DOHH2 (cell line): ENCODE measurements at regions not wholly inside any gene's neighbourhood (a gene's known extent, or its start where the extent isn't known, plus 50 kb on each side); places are given as distances from the start of the nearest gene placed in this dataset.

ENCODE experiments used
- H3F3A ChIP-seq: fragments of 200-600 bp; sonication (generic), shearing (Covaris generic); 2 replicates; pipeline ENCODE4 v1.6.0; 2016; ENCODE audit warnings: antibody characterized with exemption, mild to moderate bottlenecking; ENCODE audit not compliant: control insufficient read depth, insufficient read depth
- H3K27ac ChIP-seq: fragments of 200-600 bp; sonication (generic); 2 replicates; pipeline ENCODE4 v1.5.1; 2014; ENCODE audit warnings: low read depth, mild to moderate bottlenecking, low read length, moderate library complexity
- H3K27me3 ChIP-seq: fragments of 200-600 bp; sonication (generic); 2 replicates; pipeline ENCODE4 v1.6.1; 2014; ENCODE audit warnings: mild to moderate bottlenecking, low read length, mixed read lengths; ENCODE audit not compliant: control insufficient read depth
- H3K36me3 ChIP-seq: fragments of 200-600 bp; sonication (generic); 2 replicates; pipeline ENCODE4 v1.6.1; 2014; ENCODE audit warnings: mild to moderate bottlenecking, low read length, moderate library complexity, mixed read lengths; ENCODE audit not compliant: control insufficient read depth
- H3K4me1 ChIP-seq: fragments of 200-600 bp; sonication (generic); 2 replicates; pipeline ENCODE4 v1.6.1; 2014; ENCODE audit warnings: mild to moderate bottlenecking, low read length, mixed read lengths; ENCODE audit not compliant: control insufficient read depth
- H3K4me2 ChIP-seq: fragments of 200-600 bp; sonication (generic); 2 replicates; pipeline ENCODE4 v1.6.0; 2014; ENCODE audit warnings: mild to moderate bottlenecking, low read length, moderate library complexity
- H3K4me3 ChIP-seq: fragments of 200-600 bp; sonication (generic); 2 replicates; pipeline ENCODE4 v1.5.1; 2014; ENCODE audit warnings: mild to moderate bottlenecking, low read length, mixed read lengths
- H3K79me2 ChIP-seq: fragments of 200-600 bp; sonication (generic); 2 replicates; pipeline ENCODE4 v1.6.1; 2014; ENCODE audit warnings: mild to moderate bottlenecking, low read length, mixed read lengths; ENCODE audit not compliant: control insufficient read depth
- H3K9me2 ChIP-seq: fragments of 200-600 bp; sonication (generic); replicated peaks from 2 replicates; pipeline ENCODE4 v1.6.1; 2014; ENCODE audit warnings: mild to moderate bottlenecking, low read length, mixed read lengths; ENCODE audit not compliant: control insufficient read depth
- H3K9me3 ChIP-seq: fragments of 200-600 bp; sonication (generic); 2 replicates; pipeline ENCODE4 v1.6.1; 2014; ENCODE audit warnings: antibody characterized with exemption, low read length, mixed read lengths; ENCODE audit not compliant: control insufficient read depth, insufficient read depth
- H4K20me1 ChIP-seq: fragments of 200-600 bp; sonication (generic); 2 replicates; pipeline ENCODE4 v1.6.0; 2014; ENCODE audit warnings: low read depth, mild to moderate bottlenecking, antibody characterized with exemption, low read length, moderate library complexity; ENCODE audit not compliant: control insufficient read depth, insufficient read depth
- EZH2phosphoT487 ChIP-seq: fragments of 200-600 bp; sonication (generic); IDR thresholded peaks from 2 replicates; pipeline ENCODE4 v1.6.1; 2017; ENCODE audit warnings: borderline replicate concordance, mild to moderate bottlenecking, antibody characterized with exemption, low read length, moderate library complexity, mixed read lengths
- TF ChIP-seq, protein P1 (sequence below): fragments of 200-600 bp; sonication (generic); IDR thresholded peaks from one replicate; pipeline ENCODE4 v1.5.1; 2014; ENCODE audit warnings: antibody characterized with exemption, mild to moderate bottlenecking, low read depth, low read length; ENCODE audit not compliant: poor library complexity, severe bottlenecking

DNA sequence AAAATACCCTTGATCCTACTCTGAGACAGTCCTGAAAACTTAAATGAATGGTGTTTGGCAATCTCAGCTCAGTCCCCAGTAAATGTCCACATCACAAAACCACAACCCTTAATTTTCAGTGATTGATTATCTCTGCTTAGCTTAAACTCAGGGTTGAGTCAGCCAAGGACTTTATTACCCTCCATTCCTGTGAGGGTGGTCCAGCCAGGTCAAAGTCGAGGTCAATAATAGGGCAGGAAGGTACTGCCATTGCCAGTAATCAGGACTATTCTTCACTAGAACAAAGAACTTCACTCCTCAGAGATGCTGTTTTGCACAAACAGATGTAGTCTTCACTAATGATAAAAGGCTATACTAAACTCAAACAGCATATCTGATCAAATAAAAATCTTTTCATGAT is 499.4 kb downstream of the ISL1 start:
- H3K79me2 ChIP-seq, result no peaks in the 10 kb centered on the region
- H3K9me2 ChIP-seq, result no peaks in the 10 kb centered on the region
- no peaks in the 10 kb centered on the region for H4K20me1 ChIP-seq
- no peaks in the 10 kb centered on the region for H3K4me1 ChIP-seq
- TF ChIP-seq, protein P1, sequence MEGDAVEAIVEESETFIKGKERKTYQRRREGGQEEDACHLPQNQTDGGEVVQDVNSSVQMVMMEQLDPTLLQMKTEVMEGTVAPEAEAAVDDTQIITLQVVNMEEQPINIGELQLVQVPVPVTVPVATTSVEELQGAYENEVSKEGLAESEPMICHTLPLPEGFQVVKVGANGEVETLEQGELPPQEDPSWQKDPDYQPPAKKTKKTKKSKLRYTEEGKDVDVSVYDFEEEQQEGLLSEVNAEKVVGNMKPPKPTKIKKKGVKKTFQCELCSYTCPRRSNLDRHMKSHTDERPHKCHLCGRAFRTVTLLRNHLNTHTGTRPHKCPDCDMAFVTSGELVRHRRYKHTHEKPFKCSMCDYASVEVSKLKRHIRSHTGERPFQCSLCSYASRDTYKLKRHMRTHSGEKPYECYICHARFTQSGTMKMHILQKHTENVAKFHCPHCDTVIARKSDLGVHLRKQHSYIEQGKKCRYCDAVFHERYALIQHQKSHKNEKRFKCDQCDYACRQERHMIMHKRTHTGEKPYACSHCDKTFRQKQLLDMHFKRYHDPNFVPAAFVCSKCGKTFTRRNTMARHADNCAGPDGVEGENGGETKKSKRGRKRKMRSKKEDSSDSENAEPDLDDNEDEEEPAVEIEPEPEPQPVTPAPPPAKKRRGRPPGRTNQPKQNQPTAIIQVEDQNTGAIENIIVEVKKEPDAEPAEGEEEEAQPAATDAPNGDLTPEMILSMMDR, result no peak
- no peak for TF ChIP-seq EZH2phosphoT487
- no peaks in the 10 kb centered on the region for H3K36me3 ChIP-seq
- H3K4me2 ChIP-seq, result no peak overlapping the region
- no peaks in the 10 kb centered on the region for H3K9me3 ChIP-seq
- H3K27me3 ChIP-seq, result no peaks in the 10 kb centered on the region
- no peak overlapping the region for H3K27ac ChIP-seq
- no peak overlapping the region for H3K4me3 ChIP-seq
- no peaks in the 10 kb centered on the region for H3F3A ChIP-seq

DNA sequence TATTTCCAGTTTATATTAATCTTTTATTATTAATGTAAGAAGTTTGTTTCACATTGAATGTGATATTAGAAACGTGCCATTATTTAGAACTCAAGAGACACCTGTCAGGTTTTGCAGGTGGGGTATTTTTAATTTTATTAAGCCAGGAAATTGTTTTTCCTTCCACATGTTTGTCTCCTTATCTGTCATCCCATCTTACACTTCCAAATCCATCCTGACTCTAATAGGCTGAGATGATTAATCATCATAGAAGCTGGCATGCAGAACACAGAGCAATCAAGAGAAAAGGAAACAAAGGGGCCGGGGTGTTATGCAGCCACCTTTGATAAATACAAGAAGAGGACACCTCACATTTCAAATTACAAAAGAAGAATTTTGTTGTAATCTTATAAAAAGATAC is 506.5 kb downstream of the ISL1 start:
- no peak overlapping the region for H3K27ac ChIP-seq
- H3K4me1 ChIP-seq, result no peaks in the 10 kb centered on the region
- H4K20me1 ChIP-seq, result no peaks in the 10 kb centered on the region
- H3F3A ChIP-seq, result no peaks in the 10 kb centered on the region
- H3K9me3 ChIP-seq, result no peaks in the 10 kb centered on the region
- no peaks in the 10 kb centered on the region for H3K79me2 ChIP-seq
- no peaks in the 10 kb centered on the region for H3K36me3 ChIP-seq
- H3K4me3 ChIP-seq, result no peak overlapping the region
- H3K4me2 ChIP-seq, result no peak overlapping the region
- H3K27me3 ChIP-seq, result no peaks in the 10 kb centered on the region
- TF ChIP-seq, protein P1, result no peak
- TF ChIP-seq EZH2phosphoT487, result no peak
- no peaks in the 10 kb centered on the region for H3K9me2 ChIP-seq

DNA sequence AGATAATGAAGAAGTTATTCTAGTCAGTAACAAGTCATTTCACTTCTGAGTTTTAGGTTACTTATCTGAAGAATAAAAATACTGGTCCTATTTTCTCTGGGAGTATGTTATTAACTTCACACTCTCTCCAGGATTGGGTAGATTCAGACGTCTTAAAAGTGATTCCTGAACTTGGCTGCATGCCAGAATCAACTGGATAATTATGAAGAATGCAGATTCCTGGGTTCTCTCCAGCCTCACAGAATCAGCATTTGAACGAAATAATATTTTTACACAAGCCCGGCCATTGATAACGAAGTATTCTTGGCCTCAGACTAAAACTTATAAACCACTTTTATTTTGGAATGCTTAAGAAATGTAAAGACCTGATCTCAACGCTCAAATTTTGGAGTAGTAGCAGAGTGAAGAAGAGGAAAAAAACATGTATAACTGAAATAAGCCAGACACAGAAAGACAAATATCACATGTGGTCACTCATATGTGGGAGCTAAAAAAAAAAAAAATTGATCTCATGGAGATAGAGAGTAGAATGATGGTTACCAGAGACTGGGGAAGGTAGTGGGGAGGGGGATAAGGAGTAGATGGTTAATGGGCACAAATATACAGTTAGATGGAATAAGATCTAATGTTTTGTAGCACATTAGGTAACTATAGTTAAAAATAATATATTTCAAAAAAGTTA is 507.3 kb downstream of the ISL1 start:
- H3K9me3 ChIP-seq, result no peaks in the 10 kb centered on the region
- no peaks in the 10 kb centered on the region for H3F3A ChIP-seq
- no peak overlapping the region for H3K27ac ChIP-seq
- no peaks in the 10 kb centered on the region for H3K27me3 ChIP-seq
- H3K4me3 ChIP-seq, result no peak overlapping the region
- no peaks in the 10 kb centered on the region for H3K79me2 ChIP-seq
- no peaks in the 10 kb centered on the region for H3K36me3 ChIP-seq
- no peak overlapping the region for H3K4me2 ChIP-seq
- H4K20me1 ChIP-seq, result no peaks in the 10 kb centered on the region
- no peak for TF ChIP-seq EZH2phosphoT487
- TF ChIP-seq, protein P1, result no peak
- H3K4me1 ChIP-seq, result no peaks in the 10 kb centered on the region
- H3K9me2 ChIP-seq, result no peaks in the 10 kb centered on the region
